Spleen (tissue), 11 donors: ENCODE measurements at regions not wholly inside any gene's neighbourhood (a gene's known extent, or its start where the extent isn't known, plus 50 kb on each side); places are given as distances from the start of the nearest gene placed in this dataset.
A peak's percentile ranks its signal among the peaks of the same experiment; 100 is the strongest.

ENCODE experiments used
- DNase-seq: peaks from one replicate; pipeline ENCODE4 v3.0.0-alpha.2; 2020
- H3K27ac ChIP-seq, 8 donors: fragments of 200-600 bp; sonication (generic) in 7 of 8; 1 replicate in 4 of 8; 2 replicates in 4 of 8; pipeline versions ENCODE4 v1.5.0 to v1.8.0; 2016 to 2021; ENCODE audit warnings: inconsistent platforms in 4 of 8, mild to moderate bottlenecking in 4 of 8, moderate library complexity in 1 of 8
- H3K27me3 ChIP-seq, 7 donors: fragments of 200-600 bp; sonication (generic) in 6 of 7; replicated peaks in 1 of 7; 1 replicate in 4 of 7; 2 replicates in 3 of 7; pipeline versions ENCODE4 v1.5.0 to v1.8.0; 2016 to 2021; ENCODE audit warnings: inconsistent platforms in 3 of 7, mild to moderate bottlenecking in 1 of 7
- H3K36me3 ChIP-seq, 6 donors: fragments of 200-600 bp; sonication (generic) in 5 of 6; 1 replicate in 4 of 6; 2 replicates in 2 of 6; pipeline versions ENCODE4 v1.5.0 to v1.8.0; 2016 to 2021; ENCODE audit warnings: inconsistent platforms in 2 of 6
- H3K4me1 ChIP-seq, 6 donors: fragments of 200-600 bp; sonication (generic) in 5 of 6; 1 replicate in 3 of 6; 2 replicates in 3 of 6; pipeline versions ENCODE4 v1.5.0 to v1.8.0; 2016 to 2021; ENCODE audit warnings: inconsistent platforms in 3 of 6
- H3K4me3 ChIP-seq, 8 donors: fragments of 200-600 bp; sonication (generic) in 7 of 8; 1 replicate in 4 of 8; 2 replicates in 4 of 8; pipeline versions ENCODE4 v1.5.0 to v1.8.0; 2016 to 2021; ENCODE audit warnings: inconsistent platforms in 4 of 8, mild to moderate bottlenecking in 4 of 8, moderate library complexity in 2 of 8
- H3K9me3 ChIP-seq, 8 donors: fragments of 200-600 bp; sonication (generic) in 7 of 8; 1 replicate in 4 of 8; 2 replicates in 4 of 8; pipeline versions ENCODE4 v1.5.0 to v1.8.0; 2016 to 2021; ENCODE audit warnings: inconsistent platforms in 4 of 8
- CTCF ChIP-seq, 11 experiments: fragments of 200-600 bp in 7 of 11; fragments of 450-650 bp in 4 of 11; sonication (generic) in 4 of 11; IDR thresholded peaks in 8 of 11; conservative IDR thresholded peaks in 3 of 11; 1 replicate in 7 of 11; 2 replicates in 4 of 11; pipeline versions ENCODE4 v1.4.0 to v1.8.0; 2016 to 2021; ENCODE audit warnings: antibody characterized with exemption in 11 of 11, inconsistent platforms in 4 of 11, mild to moderate bottlenecking in 1 of 11
- POLR2A ChIP-seq, 3 donors: fragments of 450-650 bp; IDR thresholded peaks; one replicate each; pipeline ENCODE4 v1.5.1; 2017; ENCODE audit warnings: antibody characterized with exemption in 3 of 3, mild to moderate bottlenecking in 1 of 3
- POLR2AphosphoS5 ChIP-seq, 3 donors: sonication (generic); formaldehyde crosslinking; IDR thresholded peaks; one replicate each; pipeline ENCODE4 v1.5.1; 2017; ENCODE audit warnings: antibody characterized with exemption in 3 of 3
- WGBS, 5 donors: extraction: QIAGEN DNeasy Blood & Tissue Kit in 3 of 5; methylation state at CpG; one replicate each; pipeline versions ENCODE4 v1.1.5 to v1.1.7; 2013 to 2018; 5-methylcytosine and 5-hydroxymethylcytosine counted together
- intact Hi-C: fragments of 100-400 bp; cut with DNase I; formaldehyde crosslinking; loops from one replicate; pipeline ENCODE4 v1.15.0; 2023; ENCODE audit warnings: low total_unique reads
- donor health status: healthy with polysubstance abuse.
- donor health status: DM: no; HTN: no; CAD: no; lungs with moderate emphysema.
- donor health status: DM: no; HTN: no; CAD: no.
- donor health status: Bipolar disorder and iron deficiency.
- donor health status: healthy.
- donor health status: DM: no; HTN: no; CAD: no.
- donor health status: DM: yes; HTN: yes; CAD: no.

- H3K4me1 ChIP-seq = peaks cover 0 to 14% (median 7%) of the 10 kb centered on the region in 6 donors
- peak; percentile 15 for DNase-seq
Observed at GRCh38 chr15:70204652-70205051, 106.9 kb upstream of the TLE3 start.

GRCh38 chr15:70203981-70204560, 106.4 kb upstream of the TLE3 start:
- peak; percentile 36 for DNase-seq
- 86 to 92% (median 91%) methylated on average over 8 of the region's 8 CpGs for WGBS, 5 donors
- no peak overlapping the region for H3K27ac ChIP-seq
- TF ChIP-seq CTCF (IDR thresholded peaks at IDR 0.05 in 8 of 11, conservative IDR thresholded peaks at IDR 0.05 in 3 of 11) = no peak
- no peak for TF ChIP-seq POLR2AphosphoS5 (IDR thresholded peaks at IDR 0.05)
- TF ChIP-seq POLR2A (IDR thresholded peaks at IDR 0.05) = no peak
- H3K36me3 ChIP-seq = no peaks in the 10 kb centered on the region
- H3K4me3 ChIP-seq = no peak overlapping the region
- no peaks in the 10 kb centered on the region for H3K9me3 ChIP-seq
- peaks cover 0 to 20% (median 12%) of the 10 kb centered on the region in 6 donors for H3K4me1 ChIP-seq
- intact Hi-C loops = no loop called here
- H3K27me3 ChIP-seq = peaks cover 0 to 84% (median 18%) of the 10 kb centered on the region in 7 donors

More at GRCh38 chr15:70204652-70205051, 106.9 kb upstream of the TLE3 start:
- peaks cover 0 to 85% (median 17%) of the 10 kb centered on the region in 7 donors for H3K27me3 ChIP-seq
- no peak overlapping the region for H3K27ac ChIP-seq
- intact Hi-C loops = no loop called here
- H3K4me3 ChIP-seq = no peak overlapping the region
- H3K9me3 ChIP-seq = no peaks in the 10 kb centered on the region
- WGBS, 5 donors = 81 to 96% (median 90%) methylated on average over 1 of the region's 1 CpG
- no peak for TF ChIP-seq POLR2AphosphoS5 (IDR thresholded peaks at IDR 0.05)
- no peaks in the 10 kb centered on the region for H3K36me3 ChIP-seq

GRCh38 chr15:70202756-70203155, 105.0 kb upstream of the TLE3 start:
- Histone ChIP-seq H3K4me1 (peaks cover 0 to 31% (median 15%) of the 10 kb centered on the region in 6 donors), H3K36me3 (no peaks in the 10 kb centered on the region), H3K9me3 (no peaks in the 10 kb centered on the region), H3K27me3 (peaks cover 0 to 84% (median 17%) of the 10 kb centered on the region in 7 donors), H3K4me3 (no peak overlapping the region), H3K27ac (no peak overlapping the region)
- 46 to 74% (median 60%) methylated on average over 2 of the region's 2 CpGs for WGBS, 5 donors
- DNase-seq = no peak
- no peak for TF ChIP-seq POLR2A (IDR thresholded peaks at IDR 0.05)
- no peak for TF ChIP-seq CTCF (IDR thresholded peaks at IDR 0.05 in 8 of 11, conservative IDR thresholded peaks at IDR 0.05 in 3 of 11)
- TF ChIP-seq POLR2AphosphoS5 (IDR thresholded peaks at IDR 0.05) = no peak
- intact Hi-C loops = no loop called here

GRCh38 chr15:70201425-70201775, 103.7 kb upstream of the TLE3 start:
- intact Hi-C loops = no loop called here
- 71 to 90% (median 86%) methylated on average over 6 of the region's 6 CpGs for WGBS, 5 donors
- no peak overlapping the region for H3K4me3 ChIP-seq
- DNase-seq = peak; percentile 43
- H3K27me3 ChIP-seq = peaks cover 0 to 80% (median 14%) of the 10 kb centered on the region in 7 donors
- no peak for TF ChIP-seq POLR2AphosphoS5 (IDR thresholded peaks at IDR 0.05)
- no peak for TF ChIP-seq CTCF (IDR thresholded peaks at IDR 0.05 in 8 of 11, conservative IDR thresholded peaks at IDR 0.05 in 3 of 11)
- no peak for TF ChIP-seq POLR2A (IDR thresholded peaks at IDR 0.05)
- no peaks in the 10 kb centered on the region for H3K9me3 ChIP-seq
- H3K36me3 ChIP-seq = no peaks in the 10 kb centered on the region
- H3K4me1 ChIP-seq = peaks cover 0 to 44% (median 20%) of the 10 kb centered on the region in 6 donors
- no peak overlapping the region for H3K27ac ChIP-seq
